ENCODE measurements at regions not wholly inside any gene's neighbourhood (a gene's known extent, or its start where the extent isn't known, plus 50 kb on each side); places are given as distances from the start of the nearest gene placed in this dataset.

DNA sequence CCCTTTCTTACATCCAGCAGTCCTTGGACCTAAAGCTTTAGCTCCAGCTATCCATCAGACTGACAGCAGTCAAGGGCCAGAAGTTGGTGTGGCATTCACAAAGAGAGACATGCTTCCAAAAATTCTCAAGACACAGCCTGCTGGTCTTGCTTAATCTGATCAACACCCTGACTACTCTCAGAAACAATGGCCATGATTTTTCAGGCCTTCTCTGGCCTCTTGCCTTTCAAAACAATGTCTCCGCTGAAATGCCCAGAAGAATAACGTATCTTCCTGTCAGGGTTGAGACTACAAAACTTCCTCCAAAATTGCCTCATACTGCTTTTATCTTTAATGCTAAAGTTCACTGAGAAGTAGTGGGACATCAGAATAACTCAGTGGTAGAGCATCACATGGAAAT is 205.4 kb upstream of the SETMAR start:
- H3K36me3 ChIP-seq (ENCODE audit: control insufficient read depth in 4 of 4, insufficient read depth in 3 of 4, low read depth in 1 of 4, low read length in 3 of 4) = no peaks in the 10 kb centered on the region
- H3K9ac ChIP-seq (ENCODE audit: low read depth in 1 of 2, low read length in 2 of 2) = no peak overlapping the region
- no peaks in the 10 kb centered on the region for H3K4me1 ChIP-seq (ENCODE audit: control insufficient read depth in 4 of 4, insufficient read depth in 4 of 4, low read length in 3 of 4)
- no peak for DNase-seq (ENCODE audit: low spot score)
- TF ChIP-seq RXRA (IDR thresholded peaks at IDR 0.05) = no peak
- TF ChIP-seq, protein P1, sequence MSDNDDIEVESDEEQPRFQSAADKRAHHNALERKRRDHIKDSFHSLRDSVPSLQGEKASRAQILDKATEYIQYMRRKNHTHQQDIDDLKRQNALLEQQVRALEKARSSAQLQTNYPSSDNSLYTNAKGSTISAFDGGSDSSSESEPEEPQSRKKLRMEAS (IDR thresholded peaks at IDR 0.05) = no peak
- TF ChIP-seq SP1 (IDR thresholded peaks at IDR 0.05) = no peak
- TF ChIP-seq GABPA (IDR thresholded peaks at IDR 0.05 in 1 of 2, conservative IDR thresholded peaks at IDR 0.05 in 1 of 2) = no peak
- TF ChIP-seq, protein P2, sequence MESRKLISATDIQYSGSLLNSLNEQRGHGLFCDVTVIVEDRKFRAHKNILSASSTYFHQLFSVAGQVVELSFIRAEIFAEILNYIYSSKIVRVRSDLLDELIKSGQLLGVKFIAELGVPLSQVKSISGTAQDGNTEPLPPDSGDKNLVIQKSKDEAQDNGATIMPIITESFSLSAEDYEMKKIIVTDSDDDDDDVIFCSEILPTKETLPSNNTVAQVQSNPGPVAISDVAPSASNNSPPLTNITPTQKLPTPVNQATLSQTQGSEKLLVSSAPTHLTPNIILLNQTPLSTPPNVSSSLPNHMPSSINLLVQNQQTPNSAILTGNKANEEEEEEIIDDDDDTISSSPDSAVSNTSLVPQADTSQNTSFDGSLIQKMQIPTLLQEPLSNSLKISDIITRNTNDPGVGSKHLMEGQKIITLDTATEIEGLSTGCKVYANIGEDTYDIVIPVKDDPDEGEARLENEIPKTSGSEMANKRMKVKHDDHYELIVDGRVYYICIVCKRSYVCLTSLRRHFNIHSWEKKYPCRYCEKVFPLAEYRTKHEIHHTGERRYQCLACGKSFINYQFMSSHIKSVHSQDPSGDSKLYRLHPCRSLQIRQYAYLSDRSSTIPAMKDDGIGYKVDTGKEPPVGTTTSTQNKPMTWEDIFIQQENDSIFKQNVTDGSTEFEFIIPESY (IDR thresholded peaks at IDR 0.05) = no peak
- no peak for TF ChIP-seq EGR1 (IDR thresholded peaks at IDR 0.05; ENCODE audit: low read depth in 2 of 2)
- 84% methylated on average over 2 of the region's 2 CpGs for WGBS
- H3K9me3 ChIP-seq (ENCODE audit: control insufficient read depth in 4 of 4, low read length in 3 of 4) = no peaks in the 10 kb centered on the region
- H3K27me3 ChIP-seq (ENCODE audit: control insufficient read depth in 4 of 4, insufficient read depth in 4 of 4, low read length in 3 of 4) = no peaks in the 10 kb centered on the region
- no peak overlapping the region for H3K27ac ChIP-seq (ENCODE audit: low read depth in 1 of 2, low read length in 2 of 2)
- H3K4me3 ChIP-seq (ENCODE audit: low read depth in 1 of 3, low read length in 3 of 3) = no peak overlapping the region

DNA sequence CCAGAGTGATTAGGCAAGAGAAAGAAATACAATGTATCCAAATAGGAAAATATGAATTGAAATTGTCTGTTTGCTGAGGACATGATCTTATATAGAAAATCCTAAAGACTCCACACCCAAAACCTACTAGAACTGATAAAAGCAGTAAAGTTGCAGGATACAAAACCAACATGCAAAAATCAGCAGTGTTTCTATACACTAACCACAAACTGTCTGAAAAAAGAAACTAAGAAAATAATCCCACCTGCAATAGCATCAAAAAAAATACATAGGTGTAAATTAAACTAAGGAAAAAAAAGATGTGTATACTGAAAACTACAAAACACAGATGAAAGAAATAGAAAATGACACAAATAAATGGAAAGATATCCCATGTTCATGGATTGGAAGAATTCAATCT is 203.6 kb upstream of the SETMAR start:
- TF ChIP-seq JUND (IDR thresholded peaks at IDR 0.05) = no peak
- TF ChIP-seq GABPA (IDR thresholded peaks at IDR 0.05 in 1 of 2, conservative IDR thresholded peaks at IDR 0.05 in 1 of 2) = no peak
- TF ChIP-seq RXRA (IDR thresholded peaks at IDR 0.05) = no peak
- TF ChIP-seq, protein P3, sequence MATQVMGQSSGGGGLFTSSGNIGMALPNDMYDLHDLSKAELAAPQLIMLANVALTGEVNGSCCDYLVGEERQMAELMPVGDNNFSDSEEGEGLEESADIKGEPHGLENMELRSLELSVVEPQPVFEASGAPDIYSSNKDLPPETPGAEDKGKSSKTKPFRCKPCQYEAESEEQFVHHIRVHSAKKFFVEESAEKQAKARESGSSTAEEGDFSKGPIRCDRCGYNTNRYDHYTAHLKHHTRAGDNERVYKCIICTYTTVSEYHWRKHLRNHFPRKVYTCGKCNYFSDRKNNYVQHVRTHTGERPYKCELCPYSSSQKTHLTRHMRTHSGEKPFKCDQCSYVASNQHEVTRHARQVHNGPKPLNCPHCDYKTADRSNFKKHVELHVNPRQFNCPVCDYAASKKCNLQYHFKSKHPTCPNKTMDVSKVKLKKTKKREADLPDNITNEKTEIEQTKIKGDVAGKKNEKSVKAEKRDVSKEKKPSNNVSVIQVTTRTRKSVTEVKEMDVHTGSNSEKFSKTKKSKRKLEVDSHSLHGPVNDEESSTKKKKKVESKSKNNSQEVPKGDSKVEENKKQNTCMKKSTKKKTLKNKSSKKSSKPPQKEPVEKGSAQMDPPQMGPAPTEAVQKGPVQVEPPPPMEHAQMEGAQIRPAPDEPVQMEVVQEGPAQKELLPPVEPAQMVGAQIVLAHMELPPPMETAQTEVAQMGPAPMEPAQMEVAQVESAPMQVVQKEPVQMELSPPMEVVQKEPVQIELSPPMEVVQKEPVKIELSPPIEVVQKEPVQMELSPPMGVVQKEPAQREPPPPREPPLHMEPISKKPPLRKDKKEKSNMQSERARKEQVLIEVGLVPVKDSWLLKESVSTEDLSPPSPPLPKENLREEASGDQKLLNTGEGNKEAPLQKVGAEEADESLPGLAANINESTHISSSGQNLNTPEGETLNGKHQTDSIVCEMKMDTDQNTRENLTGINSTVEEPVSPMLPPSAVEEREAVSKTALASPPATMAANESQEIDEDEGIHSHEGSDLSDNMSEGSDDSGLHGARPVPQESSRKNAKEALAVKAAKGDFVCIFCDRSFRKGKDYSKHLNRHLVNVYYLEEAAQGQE (IDR thresholded peaks at IDR 0.05) = no peak
- TF ChIP-seq, protein P1 (IDR thresholded peaks at IDR 0.05) = no peak
- no peak for TF ChIP-seq SP1 (IDR thresholded peaks at IDR 0.05)
- no peak for TF ChIP-seq FOXA1 (IDR thresholded peaks at IDR 0.05)
- no peak for TF ChIP-seq RAD21 (IDR thresholded peaks at IDR 0.05)
- no peak for TF ChIP-seq TAF1 (conservative IDR thresholded peaks at IDR 0.05)
- no peak for TF ChIP-seq HNF4A (conservative IDR thresholded peaks at IDR 0.05)
- TF ChIP-seq, protein P2 (IDR thresholded peaks at IDR 0.05) = no peak
- TF ChIP-seq, protein P4, sequence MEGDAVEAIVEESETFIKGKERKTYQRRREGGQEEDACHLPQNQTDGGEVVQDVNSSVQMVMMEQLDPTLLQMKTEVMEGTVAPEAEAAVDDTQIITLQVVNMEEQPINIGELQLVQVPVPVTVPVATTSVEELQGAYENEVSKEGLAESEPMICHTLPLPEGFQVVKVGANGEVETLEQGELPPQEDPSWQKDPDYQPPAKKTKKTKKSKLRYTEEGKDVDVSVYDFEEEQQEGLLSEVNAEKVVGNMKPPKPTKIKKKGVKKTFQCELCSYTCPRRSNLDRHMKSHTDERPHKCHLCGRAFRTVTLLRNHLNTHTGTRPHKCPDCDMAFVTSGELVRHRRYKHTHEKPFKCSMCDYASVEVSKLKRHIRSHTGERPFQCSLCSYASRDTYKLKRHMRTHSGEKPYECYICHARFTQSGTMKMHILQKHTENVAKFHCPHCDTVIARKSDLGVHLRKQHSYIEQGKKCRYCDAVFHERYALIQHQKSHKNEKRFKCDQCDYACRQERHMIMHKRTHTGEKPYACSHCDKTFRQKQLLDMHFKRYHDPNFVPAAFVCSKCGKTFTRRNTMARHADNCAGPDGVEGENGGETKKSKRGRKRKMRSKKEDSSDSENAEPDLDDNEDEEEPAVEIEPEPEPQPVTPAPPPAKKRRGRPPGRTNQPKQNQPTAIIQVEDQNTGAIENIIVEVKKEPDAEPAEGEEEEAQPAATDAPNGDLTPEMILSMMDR (IDR thresholded peaks at IDR 0.05; ENCODE audit: low read depth, low read length, missing input control) = no peak
- no peak for TF ChIP-seq YY1 (IDR thresholded peaks at IDR 0.05)
- TF ChIP-seq, protein P5, sequence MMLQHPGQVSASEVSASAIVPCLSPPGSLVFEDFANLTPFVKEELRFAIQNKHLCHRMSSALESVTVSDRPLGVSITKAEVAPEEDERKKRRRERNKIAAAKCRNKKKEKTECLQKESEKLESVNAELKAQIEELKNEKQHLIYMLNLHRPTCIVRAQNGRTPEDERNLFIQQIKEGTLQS (IDR thresholded peaks at IDR 0.05) = no peak
- Histone ChIP-seq H3K27ac (ENCODE audit: low read depth in 1 of 2, low read length in 2 of 2) (no peak overlapping the region), H3K27me3 (ENCODE audit: control insufficient read depth in 4 of 4, insufficient read depth in 4 of 4, low read length in 3 of 4) (no peaks in the 10 kb centered on the region), H3K4me3 (ENCODE audit: low read depth in 1 of 3, low read length in 3 of 3) (no peak overlapping the region), H3K4me1 (ENCODE audit: control insufficient read depth in 4 of 4, insufficient read depth in 4 of 4, low read length in 3 of 4) (no peaks in the 10 kb centered on the region), H3K36me3 (ENCODE audit: control insufficient read depth in 4 of 4, insufficient read depth in 3 of 4, low read depth in 1 of 4, low read length in 3 of 4) (no peaks in the 10 kb centered on the region), H3K9ac (ENCODE audit: low read depth in 1 of 2, low read length in 2 of 2) (no peak overlapping the region), H3K9me3 (ENCODE audit: control insufficient read depth in 4 of 4, low read length in 3 of 4) (no peaks in the 10 kb centered on the region)
- no peak for DNase-seq (ENCODE audit: low spot score)
